ENCODE measurements at regions not wholly inside any gene's neighbourhood (a gene's known extent, or its start where the extent isn't known, plus 50 kb on each side); places are given as distances from the start of the nearest gene placed in this dataset.

DNA sequence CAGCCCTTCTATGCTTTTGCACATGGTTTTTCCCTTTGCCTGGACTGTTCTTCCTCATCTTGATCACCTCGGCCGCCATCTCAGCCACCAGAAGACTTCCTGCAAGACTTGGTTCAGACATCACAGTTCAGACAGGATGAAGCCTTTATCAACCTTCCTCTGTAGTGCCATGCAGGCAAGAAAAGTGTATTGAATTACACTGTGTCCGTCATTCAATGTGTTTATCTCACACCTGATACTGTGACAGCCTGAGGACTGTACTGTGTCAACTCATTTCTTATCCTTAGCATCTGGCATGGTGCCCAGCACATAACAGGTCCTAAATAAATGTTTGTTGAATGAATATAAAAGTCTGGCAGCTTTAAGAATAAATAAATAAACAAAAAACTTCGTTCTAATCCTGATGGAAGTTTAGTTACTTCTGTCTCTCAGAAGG, 133.3 kb upstream of the MAN1A1 start:
- FAIRE-seq: no peak
- dilution Hi-C loops (cut with MboI; ENCODE audit: extremely low pct_ligation_motif_present, low sequenced_read_pairs): no loop called here
- H3K9me1 ChIP-seq (ENCODE audit: control insufficient read depth, extremely low read depth, insufficient read depth, low read length): no peaks in the 10 kb centered on the region

DNA sequence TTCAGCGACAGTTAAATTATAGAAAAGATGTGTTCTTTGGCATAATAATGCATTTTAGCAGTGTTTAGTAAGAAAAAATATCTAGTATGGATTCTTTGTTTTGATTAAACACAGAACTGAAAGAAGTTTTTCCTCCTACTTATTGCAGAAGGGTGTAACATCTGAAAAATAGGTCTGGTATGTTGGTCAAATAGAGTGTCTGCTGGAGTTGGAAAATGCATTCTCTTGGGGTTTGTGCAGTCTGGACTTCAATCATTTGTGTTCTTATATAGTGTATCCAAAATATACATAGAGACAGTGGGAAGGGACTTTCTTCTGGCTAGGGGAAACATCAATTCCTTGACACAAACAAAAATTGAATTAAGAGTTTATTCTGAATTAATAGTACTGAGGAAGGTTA, 132.4 kb upstream of the MAN1A1 start:
- no peak for DNase-seq (ENCODE audit: low read depth, low spot score)
- H3K36me3 ChIP-seq (ENCODE audit: control insufficient read depth in 2 of 2, extremely low read depth in 1 of 2, insufficient read depth in 2 of 2, low read length in 2 of 2): no peaks in the 10 kb centered on the region
- no peak overlapping the region for H3K4me2 ChIP-seq (ENCODE audit: control insufficient read depth, extremely low read depth, insufficient read depth, low read depth, low read length)
- dilution Hi-C loops (cut with MboI; ENCODE audit: extremely low pct_ligation_motif_present, low sequenced_read_pairs): no loop called here
- no peaks in the 10 kb centered on the region for H4K20me1 ChIP-seq (ENCODE audit: control insufficient read depth, extremely low read depth, insufficient read depth, low read length)
- H3K27me3 ChIP-seq (ENCODE audit: control insufficient read depth, extremely low read depth, insufficient read depth, low read length): no peaks in the 10 kb centered on the region
- no peaks in the 10 kb centered on the region for H3K9me3 ChIP-seq (ENCODE audit: control insufficient read depth, low read depth, low read length)
- H3K9ac ChIP-seq (ENCODE audit: control insufficient read depth, extremely low read depth, insufficient read depth, low read length): no peak overlapping the region
- FAIRE-seq: no peak
- no peaks in the 10 kb centered on the region for H3K9me1 ChIP-seq (ENCODE audit: control insufficient read depth, extremely low read depth, insufficient read depth, low read length)
- no peak overlapping the region for H3K4me3 ChIP-seq (ENCODE audit: control insufficient read depth in 2 of 3, extremely low read depth in 1 of 3, insufficient read depth in 2 of 3, low read depth in 1 of 3, low read length in 3 of 3)
- H3K27ac ChIP-seq (ENCODE audit: control insufficient read depth, insufficient read depth, low read length): no peak overlapping the region
- peaks cover 9% of the 10 kb centered on the region for H3K4me1 ChIP-seq (ENCODE audit: control insufficient read depth, extremely low read depth, insufficient read depth, low read length)
- no peak for TF ChIP-seq EZH2 (IDR thresholded peaks at IDR 0.05; ENCODE audit: low read length)
- TF ChIP-seq, protein P1, sequence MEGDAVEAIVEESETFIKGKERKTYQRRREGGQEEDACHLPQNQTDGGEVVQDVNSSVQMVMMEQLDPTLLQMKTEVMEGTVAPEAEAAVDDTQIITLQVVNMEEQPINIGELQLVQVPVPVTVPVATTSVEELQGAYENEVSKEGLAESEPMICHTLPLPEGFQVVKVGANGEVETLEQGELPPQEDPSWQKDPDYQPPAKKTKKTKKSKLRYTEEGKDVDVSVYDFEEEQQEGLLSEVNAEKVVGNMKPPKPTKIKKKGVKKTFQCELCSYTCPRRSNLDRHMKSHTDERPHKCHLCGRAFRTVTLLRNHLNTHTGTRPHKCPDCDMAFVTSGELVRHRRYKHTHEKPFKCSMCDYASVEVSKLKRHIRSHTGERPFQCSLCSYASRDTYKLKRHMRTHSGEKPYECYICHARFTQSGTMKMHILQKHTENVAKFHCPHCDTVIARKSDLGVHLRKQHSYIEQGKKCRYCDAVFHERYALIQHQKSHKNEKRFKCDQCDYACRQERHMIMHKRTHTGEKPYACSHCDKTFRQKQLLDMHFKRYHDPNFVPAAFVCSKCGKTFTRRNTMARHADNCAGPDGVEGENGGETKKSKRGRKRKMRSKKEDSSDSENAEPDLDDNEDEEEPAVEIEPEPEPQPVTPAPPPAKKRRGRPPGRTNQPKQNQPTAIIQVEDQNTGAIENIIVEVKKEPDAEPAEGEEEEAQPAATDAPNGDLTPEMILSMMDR (optimal IDR thresholded peaks at IDR 0.05 in 1 of 3, IDR thresholded peaks at IDR 0.05 in 1 of 3, conservative IDR thresholded peaks at IDR 0.05 in 1 of 3; ENCODE audit: extremely low read depth in 1 of 3, insufficient read depth in 2 of 3, low read length in 3 of 3): no peak
- H2AFZ ChIP-seq (ENCODE audit: control insufficient read depth, low read length): no peak overlapping the region
- no peaks in the 10 kb centered on the region for H3K79me2 ChIP-seq (ENCODE audit: control insufficient read depth, insufficient read depth, low read length)

More for the DNA sequence above, 133.3 kb upstream of the MAN1A1 start:
- H2AFZ ChIP-seq (ENCODE audit: control insufficient read depth, low read length): no peak overlapping the region
- no peak for DNase-seq (ENCODE audit: low read depth, low spot score)
- no peak overlapping the region for H3K4me3 ChIP-seq (ENCODE audit: control insufficient read depth in 2 of 3, extremely low read depth in 1 of 3, insufficient read depth in 2 of 3, low read depth in 1 of 3, low read length in 3 of 3)
- no peaks in the 10 kb centered on the region for H4K20me1 ChIP-seq (ENCODE audit: control insufficient read depth, extremely low read depth, insufficient read depth, low read length)
- no peaks in the 10 kb centered on the region for H3K79me2 ChIP-seq (ENCODE audit: control insufficient read depth, insufficient read depth, low read length)
- H3K9ac ChIP-seq (ENCODE audit: control insufficient read depth, extremely low read depth, insufficient read depth, low read length): no peak overlapping the region
- no peaks in the 10 kb centered on the region for H3K27me3 ChIP-seq (ENCODE audit: control insufficient read depth, extremely low read depth, insufficient read depth, low read length)
- H3K27ac ChIP-seq (ENCODE audit: control insufficient read depth, insufficient read depth, low read length): no peak overlapping the region
- peaks cover 9% of the 10 kb centered on the region for H3K4me1 ChIP-seq (ENCODE audit: control insufficient read depth, extremely low read depth, insufficient read depth, low read length)
- H3K9me3 ChIP-seq (ENCODE audit: control insufficient read depth, low read depth, low read length): no peaks in the 10 kb centered on the region
- H3K4me2 ChIP-seq (ENCODE audit: control insufficient read depth, extremely low read depth, insufficient read depth, low read depth, low read length): no peak overlapping the region
- TF ChIP-seq EZH2 (IDR thresholded peaks at IDR 0.05; ENCODE audit: low read length): no peak
- TF ChIP-seq, protein P1 (optimal IDR thresholded peaks at IDR 0.05 in 1 of 3, IDR thresholded peaks at IDR 0.05 in 1 of 3, conservative IDR thresholded peaks at IDR 0.05 in 1 of 3; ENCODE audit: extremely low read depth in 1 of 3, insufficient read depth in 2 of 3, low read length in 3 of 3): no peak
- no peaks in the 10 kb centered on the region for H3K36me3 ChIP-seq (ENCODE audit: control insufficient read depth in 2 of 2, extremely low read depth in 1 of 2, insufficient read depth in 2 of 2, low read length in 2 of 2)

Data from keratinocyte (primary cell).